Brain microvascular endothelial cell (primary cell): ENCODE measurements at regions not wholly inside any gene's neighbourhood (a gene's known extent, or its start where the extent isn't known, plus 50 kb on each side); places are given as distances from the start of the nearest gene placed in this dataset.

Experiments used
- DNase-seq: peaks from one replicate; pipeline ENCODE4 v3.0.0-alpha.2; 2020
- H3K27ac ChIP-seq: fragments of 250-450 bp; sonication (Bioruptor Pico); 2 replicates; pipeline ENCODE4 v1.5.1; 2020; ENCODE audit warnings: mild to moderate bottlenecking, moderate library complexity
- H3K27me3 ChIP-seq: fragments of 250-450 bp; sonication (Bioruptor Pico); replicated peaks from 2 replicates; pipeline ENCODE4 v1.5.1; 2020; ENCODE audit warnings: mild to moderate bottlenecking
- H3K36me3 ChIP-seq: fragments of 250-450 bp; sonication (Bioruptor Pico); replicated peaks from 2 replicates; pipeline ENCODE4 v1.5.1; 2020; ENCODE audit warnings: mild to moderate bottlenecking
- H3K4me3 ChIP-seq: 2 replicates; pipeline ENCODE4 v1.5.1; 2011; ENCODE audit warnings: low read depth, mild to moderate bottlenecking, control low read depth, low read length, moderate library complexity
- in situ Hi-C: cut with HindIII; loops from 2 replicates; pipeline ENCODE4 v1.10.0; 2017; ENCODE audit warnings: low sequenced_read_pairs, low pct_ligation_motif_present
- TF ChIP-seq, protein P1 (sequence below): IDR thresholded peaks from 2 replicates; pipeline ENCODE4 v1.5.1; 2011; ENCODE audit warnings: low read depth, mild to moderate bottlenecking, moderate library complexity, low read length, control low read depth, inconsistent platforms; ENCODE audit errors: missing control alignments

GRCh38 chr1:81221564-81221963, 579.2 kb upstream of the ADGRL2 start:
- Histone ChIP-seq H3K27ac (no peak overlapping the region), H3K27me3 (no peaks in the 10 kb centered on the region), H3K4me3 (no peak overlapping the region), H3K36me3 (no peaks in the 10 kb centered on the region)
- in situ Hi-C loops, result no loop called here
- DNase-seq, result no peak
- TF ChIP-seq, protein P1, sequence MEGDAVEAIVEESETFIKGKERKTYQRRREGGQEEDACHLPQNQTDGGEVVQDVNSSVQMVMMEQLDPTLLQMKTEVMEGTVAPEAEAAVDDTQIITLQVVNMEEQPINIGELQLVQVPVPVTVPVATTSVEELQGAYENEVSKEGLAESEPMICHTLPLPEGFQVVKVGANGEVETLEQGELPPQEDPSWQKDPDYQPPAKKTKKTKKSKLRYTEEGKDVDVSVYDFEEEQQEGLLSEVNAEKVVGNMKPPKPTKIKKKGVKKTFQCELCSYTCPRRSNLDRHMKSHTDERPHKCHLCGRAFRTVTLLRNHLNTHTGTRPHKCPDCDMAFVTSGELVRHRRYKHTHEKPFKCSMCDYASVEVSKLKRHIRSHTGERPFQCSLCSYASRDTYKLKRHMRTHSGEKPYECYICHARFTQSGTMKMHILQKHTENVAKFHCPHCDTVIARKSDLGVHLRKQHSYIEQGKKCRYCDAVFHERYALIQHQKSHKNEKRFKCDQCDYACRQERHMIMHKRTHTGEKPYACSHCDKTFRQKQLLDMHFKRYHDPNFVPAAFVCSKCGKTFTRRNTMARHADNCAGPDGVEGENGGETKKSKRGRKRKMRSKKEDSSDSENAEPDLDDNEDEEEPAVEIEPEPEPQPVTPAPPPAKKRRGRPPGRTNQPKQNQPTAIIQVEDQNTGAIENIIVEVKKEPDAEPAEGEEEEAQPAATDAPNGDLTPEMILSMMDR, result no peak

DNA sequence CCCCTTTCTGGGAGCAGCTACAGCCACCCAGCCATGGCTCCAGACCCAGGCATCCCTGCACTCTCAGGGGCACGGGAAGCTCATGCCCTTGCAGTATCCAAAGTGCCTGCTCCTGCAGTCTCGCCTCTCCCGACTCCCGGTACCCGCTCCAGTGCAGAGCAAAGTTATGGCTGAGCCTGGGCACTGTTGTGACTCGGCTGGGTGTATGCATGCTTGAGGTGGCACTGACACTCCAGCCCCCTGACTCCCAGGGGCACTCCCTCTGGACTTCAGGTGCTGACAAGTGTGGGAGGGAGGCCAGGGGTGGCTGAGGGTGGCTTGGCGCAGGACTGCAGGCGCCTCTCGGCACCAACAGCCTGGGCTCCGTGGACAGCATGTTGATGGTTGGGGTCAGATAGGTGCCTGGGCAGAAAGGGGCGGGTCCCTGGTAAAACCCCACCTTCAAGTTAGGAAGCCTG, 580.1 kb upstream of the ADGRL2 start:
- in situ Hi-C loops, result no loop called here
- TF ChIP-seq, protein P1, result no peak
- no peak for DNase-seq
- H3K27ac ChIP-seq, result no peak overlapping the region
- no peaks in the 10 kb centered on the region for H3K27me3 ChIP-seq
- no peaks in the 10 kb centered on the region for H3K36me3 ChIP-seq
- no peak overlapping the region for H3K4me3 ChIP-seq

- Histone ChIP-seq H3K27ac (no peak overlapping the region), H3K36me3 (no peaks in the 10 kb centered on the region), H3K4me3 (no peak overlapping the region), H3K27me3 (no peaks in the 10 kb centered on the region)
- TF ChIP-seq, protein P1, result no peak
- in situ Hi-C loops, result no loop called here
- DNase-seq, result no peak
Measured at GRCh38 chr1:81217058-81217457, 583.7 kb upstream of the ADGRL2 start.

DNA sequence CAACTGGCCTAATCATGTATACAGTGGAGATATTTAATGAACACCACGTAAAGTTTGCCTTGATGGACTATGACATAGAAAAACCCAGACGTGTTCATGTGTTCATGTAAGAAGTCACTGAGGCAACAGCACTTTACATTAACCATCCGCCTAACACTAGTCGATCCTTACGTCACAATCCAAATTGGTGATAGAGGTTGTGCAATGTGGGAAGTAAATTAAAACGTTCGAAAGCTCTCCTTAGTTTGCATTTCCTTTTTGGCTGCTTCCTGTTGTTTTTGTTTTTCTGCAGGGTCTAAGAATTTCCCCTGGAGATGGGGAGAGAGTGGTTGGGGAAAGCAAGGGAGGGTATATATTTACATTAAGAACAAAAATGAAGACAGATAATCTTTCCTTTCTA, 587.5 kb upstream of the ADGRL2 start:
- in situ Hi-C loops, result no loop called here
- DNase-seq, result no peak
- TF ChIP-seq, protein P1, result no peak
- H3K4me3 ChIP-seq, result no peak overlapping the region
- no peak overlapping the region for H3K27ac ChIP-seq
- H3K27me3 ChIP-seq, result no peaks in the 10 kb centered on the region
- H3K36me3 ChIP-seq, result no peaks in the 10 kb centered on the region

DNA sequence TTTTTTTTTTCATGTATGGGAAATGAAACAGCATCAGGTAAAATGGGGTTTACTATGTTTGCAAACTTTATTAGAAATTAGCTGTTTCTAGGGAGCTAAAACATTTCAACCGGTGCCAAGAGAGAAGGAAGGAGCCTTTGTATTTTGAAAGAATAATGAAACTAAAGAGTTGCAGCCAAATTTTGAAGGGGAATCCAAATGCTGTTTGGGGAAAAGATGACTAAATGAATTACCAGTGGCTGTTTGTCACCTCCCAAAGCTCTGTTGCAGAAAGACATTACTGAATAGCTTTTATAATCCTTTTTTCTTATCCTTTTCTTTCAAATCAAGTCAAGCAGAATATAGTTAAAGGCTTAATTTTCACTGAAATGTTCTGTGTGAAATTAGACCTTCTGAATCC, 591.3 kb upstream of the ADGRL2 start:
- Histone ChIP-seq H3K27ac (no peak overlapping the region), H3K27me3 (no peaks in the 10 kb centered on the region), H3K4me3 (no peak overlapping the region), H3K36me3 (no peaks in the 10 kb centered on the region)
- TF ChIP-seq, protein P1, result no peak
- in situ Hi-C loops, result no loop called here
- DNase-seq, result no peak

DNA sequence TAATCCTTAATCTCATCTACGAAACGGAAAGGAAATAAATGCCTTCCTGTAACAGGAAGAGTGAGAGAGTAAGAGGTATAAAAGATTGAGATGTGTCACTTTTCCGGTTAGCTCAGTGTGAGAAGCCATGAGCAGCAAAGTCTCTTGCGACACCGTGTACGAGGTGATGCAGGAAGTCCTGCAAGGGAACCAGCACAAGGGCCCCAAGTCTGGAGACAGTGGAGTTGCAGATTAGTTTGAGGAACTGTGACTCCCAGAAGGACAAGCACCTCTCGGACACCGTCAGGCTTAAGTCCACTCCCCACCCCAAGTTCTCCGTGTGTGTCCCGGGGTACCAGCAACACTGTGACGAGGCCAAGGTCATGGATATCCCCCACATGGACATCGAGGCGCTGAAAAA, 592.3 kb upstream of the ADGRL2 start:
- Histone ChIP-seq H3K27ac (no peak overlapping the region), H3K4me3 (no peak overlapping the region), H3K27me3 (no peaks in the 10 kb centered on the region), H3K36me3 (no peaks in the 10 kb centered on the region)
- in situ Hi-C loops, result no loop called here
- DNase-seq, result no peak
- TF ChIP-seq, protein P1, result no peak
